ENCODE measurements at regions not wholly inside any gene's neighbourhood (a gene's known extent, or its start where the extent isn't known, plus 50 kb on each side); places are given as distances from the start of the nearest gene placed in this dataset.
"Not testable (repeated sequence)": the region's sequence is repeated elsewhere in the genome, so short reads cannot be mapped to it uniquely, and the experiment has no call there.

DNA sequence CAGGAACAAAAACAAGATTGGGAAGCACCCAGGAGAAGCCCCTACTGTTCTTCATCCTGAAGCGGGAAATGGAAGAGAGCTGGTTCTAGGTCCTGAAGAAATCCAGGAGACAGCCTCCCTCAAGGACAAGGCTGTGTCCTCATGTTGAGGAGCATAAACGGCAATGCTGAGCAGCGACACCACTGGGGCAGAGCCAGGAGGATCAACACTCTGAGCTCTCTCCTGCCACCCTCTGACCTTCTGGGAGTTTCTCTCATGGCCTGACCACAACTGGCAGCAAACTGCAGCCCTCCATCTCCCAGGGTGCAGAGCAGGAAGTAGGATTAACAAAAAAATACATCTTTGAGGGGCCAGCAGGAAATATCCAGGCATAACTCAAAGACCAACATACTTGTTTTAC is 1292.2 kb upstream of the TMEM132C start:
- no peak for DNase-seq (ENCODE audit: low read depth)

DNA sequence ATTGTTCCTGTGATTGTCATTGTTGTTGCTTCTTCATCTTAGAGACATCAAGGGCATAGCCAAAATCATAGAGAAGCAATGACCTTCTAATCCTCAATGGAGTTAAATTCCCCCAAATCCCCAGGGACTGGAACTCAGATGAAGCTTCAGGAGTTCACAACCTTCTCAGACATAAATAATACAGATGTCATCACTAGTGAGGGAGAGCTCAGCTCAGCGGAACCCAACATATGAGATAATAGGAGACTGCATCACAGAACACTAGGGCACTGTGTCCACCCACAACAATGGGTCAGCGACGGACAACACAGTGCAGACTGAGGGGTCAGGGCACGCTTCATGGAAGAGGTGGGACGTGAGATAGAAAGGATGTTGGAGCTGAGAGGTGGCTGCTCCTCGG is 1290.4 kb upstream of the TMEM132C start:
- no peak for DNase-seq (ENCODE audit: low read depth)

DNA sequence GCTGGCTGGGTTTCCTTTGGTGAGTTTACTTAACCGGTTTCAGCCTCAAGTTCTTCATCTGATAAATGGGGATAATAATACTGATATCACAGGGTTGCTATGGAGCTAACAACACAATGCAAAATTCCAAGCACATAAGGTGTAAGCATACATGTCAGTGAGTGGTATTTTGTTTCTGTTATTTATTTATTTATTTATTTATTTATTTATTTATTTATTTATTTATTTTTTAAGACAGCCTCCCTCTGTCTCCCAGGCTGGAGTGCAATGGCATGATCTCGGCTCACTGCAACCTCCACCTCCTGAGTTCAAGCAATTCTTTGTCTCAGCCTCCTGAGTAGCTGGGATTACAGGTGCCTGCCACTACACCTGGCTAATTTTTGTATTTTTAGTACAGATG is 1287.4 kb upstream of the TMEM132C start:
- DNase-seq (ENCODE audit: low read depth), result not testable (repeated sequence)

DNA sequence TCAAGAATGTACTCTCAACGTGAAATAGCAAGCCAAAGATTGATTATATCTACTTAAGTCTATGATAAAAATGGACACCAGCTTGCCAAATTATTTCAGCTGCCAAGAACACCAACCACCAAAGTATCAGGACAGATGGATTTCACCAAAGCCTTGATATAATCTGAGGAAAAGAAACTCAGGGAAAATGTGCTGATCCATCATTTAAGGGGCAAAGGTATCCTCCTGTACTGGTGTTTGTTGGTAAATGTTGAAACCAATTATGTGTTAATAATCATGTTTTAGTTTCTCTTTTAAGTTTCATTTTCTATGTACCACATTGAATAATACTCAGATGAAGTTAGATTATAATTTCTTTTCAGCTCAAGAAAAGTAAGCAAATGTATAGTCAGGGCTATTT is 1284.3 kb upstream of the TMEM132C start:
- DNase-seq (ENCODE audit: low read depth), result no peak

DNA sequence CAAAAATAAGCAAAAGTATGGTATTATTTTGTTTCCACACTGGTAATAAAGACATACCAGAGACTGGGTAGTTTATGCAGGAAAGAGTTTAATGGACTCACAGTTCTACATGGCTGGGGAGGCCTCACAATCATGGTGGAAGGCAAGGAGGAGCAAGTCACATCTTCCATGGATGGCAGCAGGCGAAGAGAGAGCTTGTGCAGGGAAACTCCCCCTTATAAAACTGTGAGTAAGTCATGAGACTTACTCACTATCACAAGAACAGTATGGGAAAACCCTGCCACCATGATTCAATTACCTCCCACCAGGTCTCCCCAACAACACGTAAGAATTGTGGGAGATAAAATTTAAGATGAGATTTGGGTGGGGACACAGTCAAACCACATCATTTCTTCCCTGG is 1283.2 kb upstream of the TMEM132C start:
- DNase-seq (ENCODE audit: low read depth), result not testable (repeated sequence)

DNA sequence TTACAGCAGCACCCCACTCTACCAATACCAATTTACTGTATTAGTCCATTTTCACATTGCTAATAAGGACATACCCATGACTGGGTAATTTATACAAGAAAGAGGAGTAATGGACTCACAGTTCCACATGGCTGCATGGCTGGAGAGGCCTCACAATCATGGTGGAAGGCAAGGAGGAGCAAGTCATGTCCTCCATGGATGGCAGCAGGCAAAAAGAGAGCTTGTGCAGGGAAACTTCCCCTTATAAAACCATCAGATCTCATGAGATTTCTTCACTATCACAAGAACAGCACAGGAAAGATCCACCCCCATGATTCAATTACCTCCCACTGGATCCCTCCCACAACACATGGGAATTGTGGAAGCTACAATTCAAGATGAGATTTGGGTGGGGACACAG is 1281.3 kb upstream of the TMEM132C start:
- not testable (repeated sequence) for DNase-seq (ENCODE audit: low read depth)

DNA sequence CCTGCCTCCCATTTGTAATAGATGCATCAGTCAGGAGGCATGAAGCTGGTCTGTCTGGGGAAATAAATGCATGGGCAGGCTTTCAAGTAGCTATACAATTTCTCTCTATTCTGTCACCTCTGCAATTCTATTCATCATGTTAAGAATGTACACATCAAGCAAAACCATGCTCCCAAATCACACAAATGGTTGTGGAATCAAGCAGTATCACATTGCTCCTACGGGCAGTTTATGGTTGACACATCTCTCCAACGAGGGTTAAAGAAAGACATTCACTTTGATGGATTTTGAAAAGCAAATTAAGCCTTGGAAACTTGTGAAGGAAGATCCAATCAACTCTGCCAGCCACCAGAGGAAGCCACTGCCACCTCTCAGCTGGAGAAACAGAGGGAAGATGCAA is 1277.4 kb upstream of the TMEM132C start:
- DNase-seq (ENCODE audit: low read depth), result no peak

DNA sequence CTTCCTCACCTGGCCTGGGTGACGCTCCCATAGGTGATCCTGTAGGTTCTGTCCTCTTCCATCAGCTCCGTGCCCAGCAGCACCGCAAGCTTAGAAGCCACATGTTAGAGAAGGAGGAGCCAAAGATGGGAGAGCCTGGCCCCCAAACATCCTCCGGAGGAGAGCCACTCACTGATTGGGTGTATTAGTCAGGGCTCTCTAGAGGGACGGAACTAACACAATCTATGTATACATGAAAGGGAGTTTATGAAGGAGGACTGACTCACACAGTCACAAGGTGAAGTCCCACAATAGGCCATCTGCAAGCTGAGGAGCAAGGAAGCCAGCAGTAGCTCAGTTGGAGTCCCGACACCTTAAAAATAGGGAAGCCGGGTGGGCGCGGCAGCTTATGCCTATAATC is 1273.1 kb upstream of the TMEM132C start:
- DNase-seq (ENCODE audit: low read depth), result no peak

DNA sequence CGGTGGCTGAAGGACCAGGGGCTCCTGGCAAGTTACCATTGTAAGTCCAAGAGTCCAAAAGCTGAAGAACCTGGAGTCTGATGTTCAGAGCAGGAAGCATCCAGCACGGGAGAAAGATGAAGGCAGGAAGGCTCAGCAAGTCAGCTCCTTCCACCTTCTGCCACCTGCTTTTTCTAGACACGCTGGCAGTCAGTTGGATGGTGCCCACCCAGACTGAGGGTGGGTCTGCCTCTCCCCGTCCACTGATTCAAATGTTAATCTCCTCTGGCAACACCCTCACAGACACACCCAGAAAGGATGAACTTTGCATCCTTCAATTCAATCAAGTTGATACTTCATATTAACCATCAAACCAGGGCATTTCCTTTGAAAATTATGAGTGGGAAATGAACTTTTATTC is 1272.4 kb upstream of the TMEM132C start:
- no peak for DNase-seq (ENCODE audit: low read depth)

DNA sequence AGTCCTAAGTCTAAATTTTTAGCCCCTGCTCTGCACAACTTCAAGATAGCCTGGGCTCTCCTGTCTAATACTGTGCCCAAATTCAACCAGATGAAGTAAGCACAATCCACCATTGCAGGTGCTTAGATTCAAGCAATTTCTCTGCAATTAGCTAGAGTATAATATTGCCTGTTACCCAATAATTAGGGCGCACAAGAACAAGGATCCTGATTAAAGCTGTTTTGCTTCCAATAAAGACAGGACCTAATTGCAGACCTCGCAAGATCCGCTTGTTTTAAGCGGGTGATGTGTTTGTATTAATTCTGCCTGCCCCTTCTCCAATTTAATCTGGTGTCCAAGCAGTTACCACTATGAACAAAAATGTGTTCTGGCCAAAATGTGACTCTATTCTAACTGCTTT is 1268.9 kb upstream of the TMEM132C start:
- DNase-seq (ENCODE audit: low read depth), result no peak

DNA sequence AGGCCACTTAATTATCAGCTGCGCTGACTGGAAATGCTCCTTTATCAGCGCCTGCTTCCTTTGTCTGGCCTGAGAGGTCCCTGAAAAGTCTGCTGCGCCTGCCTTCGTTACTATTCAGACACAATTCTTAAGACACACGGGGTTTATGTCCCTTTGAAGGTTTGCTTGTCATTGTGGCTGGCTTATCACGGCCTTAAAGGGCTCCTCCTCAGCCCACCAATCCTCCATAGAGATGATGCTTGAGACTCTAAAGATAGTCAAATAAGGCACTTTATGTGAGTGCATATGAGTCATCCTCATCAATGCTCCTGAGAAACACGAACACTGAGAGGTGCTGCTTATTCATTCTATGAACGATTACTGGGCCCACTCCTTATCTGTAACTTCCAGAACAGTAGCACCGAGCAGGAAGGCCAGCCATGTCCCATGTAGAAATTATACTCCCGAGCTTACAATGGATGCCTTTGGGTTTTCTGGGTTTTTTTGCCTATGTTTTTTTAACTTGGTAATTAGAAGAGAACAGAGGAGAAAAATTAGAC is 1268.2 kb upstream of the TMEM132C start:
- no peak for DNase-seq (ENCODE audit: low read depth)

DNA sequence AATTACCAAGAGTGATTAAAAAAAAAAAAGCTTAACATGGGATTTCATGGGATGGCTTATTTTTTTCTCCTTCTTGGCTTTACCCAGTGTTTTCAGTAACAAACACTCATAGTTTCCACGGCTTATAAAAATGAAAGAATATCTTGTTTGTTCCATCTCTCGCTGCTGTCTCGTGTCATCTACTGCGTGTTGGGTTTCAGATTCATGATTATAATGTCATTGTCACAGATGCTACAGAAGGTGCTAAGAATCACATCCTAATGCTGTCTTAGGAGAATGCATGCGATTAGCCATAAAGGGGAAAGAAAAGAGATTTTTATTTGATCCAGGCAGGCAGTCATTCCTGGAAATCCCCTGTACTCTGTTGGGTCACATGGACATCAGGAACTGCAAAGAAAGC is 1267.6 kb upstream of the TMEM132C start:
- no peak for DNase-seq (ENCODE audit: low read depth)

DNA sequence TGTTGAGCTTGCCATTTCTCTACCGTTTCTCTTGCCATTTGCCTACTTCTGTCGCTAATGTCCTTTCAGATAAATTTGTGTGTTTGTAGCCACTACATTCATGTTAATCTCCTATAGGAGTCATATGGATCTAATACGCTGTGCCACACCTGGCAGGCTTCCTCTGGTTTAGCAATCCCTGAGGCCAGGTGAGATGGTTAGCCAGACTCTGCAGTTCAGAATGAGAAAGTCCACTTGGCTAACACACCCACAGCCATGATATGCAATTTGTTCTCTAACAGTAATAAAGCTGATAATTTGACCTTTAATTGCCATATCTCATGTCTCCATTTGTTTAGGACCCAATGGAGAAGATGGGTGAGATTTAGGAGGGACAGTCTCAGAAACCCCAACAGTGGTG is 1261.6 kb upstream of the TMEM132C start:
- no peak for DNase-seq (ENCODE audit: low read depth)

DNA sequence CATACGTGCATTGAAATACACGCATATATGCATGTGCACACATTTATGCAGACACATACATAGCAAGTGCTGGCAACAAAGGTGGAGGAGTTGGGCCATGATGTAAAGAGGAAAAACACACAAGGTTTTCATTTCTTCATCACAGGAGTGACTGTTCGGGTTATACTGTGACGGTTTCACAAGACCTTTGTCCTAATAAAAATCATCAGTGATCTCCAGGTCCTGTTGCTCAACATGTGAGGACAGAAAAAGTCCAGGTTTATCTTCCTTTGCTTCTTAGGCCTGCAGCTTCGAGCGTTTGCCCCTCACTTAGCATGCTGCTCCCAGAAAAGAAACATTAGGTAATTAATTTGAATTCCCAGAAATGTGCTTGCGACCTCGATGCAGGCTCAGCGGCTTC is 1260.0 kb upstream of the TMEM132C start:
- DNase-seq (ENCODE audit: low read depth), result no peak

DNA sequence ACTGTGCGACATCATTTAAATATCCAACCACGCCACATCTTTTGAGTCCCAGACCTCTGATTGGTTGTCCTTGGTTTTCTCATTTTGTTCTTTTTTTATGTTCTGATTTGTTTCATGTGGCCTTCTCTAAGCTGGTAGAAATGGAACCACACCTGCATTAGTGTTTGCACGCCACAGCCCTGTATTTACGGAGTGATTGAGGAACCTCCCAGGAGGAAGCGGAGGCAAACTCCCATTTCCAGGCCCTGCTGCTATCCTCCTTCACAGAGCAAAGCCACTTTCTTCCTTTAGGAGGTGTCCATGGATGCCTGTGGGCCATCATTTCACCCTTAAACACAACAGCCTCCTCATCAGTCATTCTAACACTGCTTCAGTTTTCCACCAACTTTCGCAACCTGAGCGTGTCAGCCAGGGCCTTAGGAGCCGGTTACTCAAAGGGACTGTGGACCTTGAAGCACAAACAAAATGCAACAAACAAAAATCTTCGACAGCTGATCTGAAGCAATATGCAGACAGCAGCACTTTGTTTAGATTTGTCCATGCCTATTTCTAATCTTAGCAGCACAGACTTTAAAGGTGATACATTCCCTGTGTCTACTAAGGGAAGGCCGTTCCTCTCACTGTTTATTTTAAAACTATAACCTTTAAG is 1258.1 kb upstream of the TMEM132C start:
- DNase-seq (ENCODE audit: low read depth), result no peak

DNA sequence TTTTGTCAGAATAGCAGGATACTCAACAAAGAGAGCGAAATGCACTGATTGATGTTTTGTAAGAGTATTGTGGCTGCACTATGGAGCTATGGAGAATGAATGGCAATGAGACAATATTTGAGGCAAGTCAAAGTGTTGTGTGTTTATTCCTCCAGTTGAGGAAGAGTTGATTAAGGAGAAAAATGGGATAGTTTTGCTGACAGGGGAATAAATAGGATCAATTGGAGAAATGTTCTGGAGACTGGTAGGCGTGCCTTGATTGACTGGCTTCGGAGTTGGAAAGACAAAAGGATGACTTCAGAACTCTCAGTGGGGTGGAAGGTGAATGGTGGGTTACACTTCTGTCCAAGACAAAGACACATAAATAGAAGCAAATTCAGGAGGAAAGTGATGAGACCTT is 1254.9 kb upstream of the TMEM132C start:
- DNase-seq (ENCODE audit: low read depth), result no peak

DNA sequence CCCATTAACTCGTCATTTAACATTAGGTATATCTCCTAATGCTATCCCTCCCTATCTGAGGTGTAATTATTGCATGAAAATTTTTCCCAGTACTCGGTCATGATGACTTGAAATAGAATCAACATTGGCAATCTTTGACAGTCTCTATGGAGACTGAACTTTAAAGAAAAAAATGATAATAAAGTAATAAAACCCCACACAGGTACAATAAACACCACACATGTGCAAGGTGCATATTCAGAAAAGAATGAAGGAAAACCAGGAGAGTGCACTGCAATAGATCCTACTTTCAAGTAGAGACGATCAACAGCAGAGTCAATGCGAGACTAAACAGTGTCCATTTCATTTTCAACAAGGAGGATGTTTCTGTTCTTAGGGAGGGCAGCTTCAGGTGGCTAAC is 1253.8 kb upstream of the TMEM132C start:
- DNase-seq (ENCODE audit: low read depth), result no peak

DNA sequence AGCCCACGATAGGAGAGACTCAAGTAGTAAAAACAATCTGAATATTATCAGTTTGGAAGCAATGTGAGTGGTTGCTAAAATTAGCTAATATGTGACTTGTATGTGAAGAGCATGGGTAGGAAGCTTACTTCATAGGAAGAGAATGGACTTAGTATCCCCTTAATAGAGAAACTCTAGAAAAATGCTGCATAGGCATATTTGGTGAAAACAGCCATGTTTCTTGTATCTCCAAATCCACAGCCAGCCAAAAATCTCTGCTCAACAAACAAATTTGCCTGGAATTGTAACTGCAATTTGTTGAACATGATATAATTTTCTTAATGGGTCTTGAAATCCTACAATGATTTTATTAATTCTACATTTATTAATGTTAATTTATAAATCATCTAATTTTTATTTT is 1252.9 kb upstream of the TMEM132C start:
- DNase-seq (ENCODE audit: low read depth), result no peak

DNA sequence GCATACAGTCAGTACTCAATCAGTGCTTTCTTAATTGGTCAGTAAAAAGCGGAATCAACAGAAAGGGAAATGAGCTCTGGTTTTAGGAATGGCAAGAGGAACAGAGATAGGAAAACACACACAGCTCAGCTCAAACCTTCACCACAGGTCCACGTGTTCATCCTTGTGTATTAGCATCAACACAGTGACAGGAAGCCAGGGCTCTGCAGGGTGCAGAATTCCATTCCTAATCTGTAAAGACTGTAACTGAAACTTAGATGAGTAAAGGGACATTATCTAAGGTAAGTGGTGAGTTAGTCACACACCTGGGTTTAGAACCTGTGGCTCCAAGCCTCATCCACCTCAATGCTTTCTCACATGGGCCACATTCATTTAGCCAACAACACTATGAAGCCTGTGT is 1242.2 kb upstream of the TMEM132C start:
- DNase-seq (ENCODE audit: low read depth), result no peak

DNA sequence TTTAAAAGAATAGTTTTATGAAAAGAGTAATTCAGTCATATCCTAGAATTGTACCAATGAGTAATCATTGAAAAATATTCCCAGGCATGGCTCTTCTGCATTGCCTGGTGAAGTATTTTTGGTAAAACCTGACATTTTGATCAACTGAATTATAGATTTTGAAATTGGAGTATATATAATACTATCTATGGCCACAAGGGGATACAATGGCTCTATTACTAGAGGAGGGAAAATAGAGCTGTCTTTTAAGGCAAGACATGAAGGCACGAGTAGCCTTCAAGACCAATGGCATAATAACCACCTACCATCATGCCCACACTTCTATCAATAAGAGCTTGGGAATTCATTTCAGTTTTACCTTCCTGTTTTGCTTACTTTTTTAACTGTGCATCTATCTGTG is 1241.4 kb upstream of the TMEM132C start:
- no peak for DNase-seq (ENCODE audit: low read depth)

DNA sequence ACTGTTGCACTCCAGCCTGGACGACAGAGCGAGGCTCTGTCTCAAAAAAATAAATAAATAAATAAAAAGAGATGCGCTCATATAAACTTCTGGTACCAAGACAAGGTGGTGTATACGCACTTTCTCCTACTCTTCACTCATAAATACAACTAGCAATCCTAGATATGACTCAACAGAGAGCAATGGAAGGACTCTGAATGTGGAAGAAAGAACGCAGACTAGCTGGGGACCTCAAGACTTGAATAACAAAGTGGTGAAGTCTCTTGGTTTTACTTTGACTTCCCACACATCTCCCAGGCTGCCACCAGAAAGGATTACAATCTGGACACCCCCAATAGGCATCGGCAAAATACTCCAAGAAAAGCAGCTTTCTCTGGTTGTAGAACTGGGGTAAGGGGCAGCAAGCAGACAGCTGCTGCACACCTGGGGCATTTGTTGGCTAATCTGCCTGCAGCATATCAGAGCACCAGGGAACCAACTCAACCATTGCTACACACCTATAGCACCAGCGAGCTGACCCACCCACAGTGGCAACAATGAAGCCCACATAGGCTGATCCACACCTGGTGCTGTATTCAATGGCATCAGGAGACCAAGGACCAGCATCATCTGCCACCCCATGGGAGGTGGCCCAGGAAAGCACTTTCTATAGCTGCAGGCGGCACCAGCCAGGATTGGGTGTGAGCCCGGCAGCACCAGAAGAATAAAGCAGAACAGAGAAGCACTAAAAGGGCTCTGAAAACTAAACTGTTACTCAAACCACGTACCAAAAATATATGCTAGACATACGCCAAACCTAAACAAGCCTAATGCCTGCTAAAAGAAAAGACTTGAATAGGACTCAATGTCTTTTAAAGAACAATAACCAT is 1231.7 kb upstream of the TMEM132C start:
- DNase-seq (ENCODE audit: low read depth), result no peak

DNA sequence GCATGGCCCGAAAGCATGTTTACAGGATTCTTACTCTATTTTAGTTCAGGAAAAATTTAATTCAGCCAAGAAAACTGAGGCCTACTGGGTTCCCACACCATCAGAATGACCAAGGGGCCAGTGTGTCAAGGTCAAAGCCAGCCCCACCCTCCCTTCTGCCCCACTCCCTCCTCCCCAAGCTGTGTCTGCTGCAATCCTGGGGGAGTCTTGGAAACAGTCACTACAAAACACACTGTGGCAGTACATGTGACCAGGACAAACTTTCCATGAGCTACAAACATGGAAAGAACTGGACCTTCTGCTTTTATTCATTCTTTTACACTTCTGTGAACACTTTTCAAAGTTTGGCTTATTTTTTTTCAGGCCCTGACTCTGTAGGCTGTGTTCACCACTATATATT is 1228.8 kb upstream of the TMEM132C start:
- no peak for DNase-seq (ENCODE audit: low read depth)

DNA sequence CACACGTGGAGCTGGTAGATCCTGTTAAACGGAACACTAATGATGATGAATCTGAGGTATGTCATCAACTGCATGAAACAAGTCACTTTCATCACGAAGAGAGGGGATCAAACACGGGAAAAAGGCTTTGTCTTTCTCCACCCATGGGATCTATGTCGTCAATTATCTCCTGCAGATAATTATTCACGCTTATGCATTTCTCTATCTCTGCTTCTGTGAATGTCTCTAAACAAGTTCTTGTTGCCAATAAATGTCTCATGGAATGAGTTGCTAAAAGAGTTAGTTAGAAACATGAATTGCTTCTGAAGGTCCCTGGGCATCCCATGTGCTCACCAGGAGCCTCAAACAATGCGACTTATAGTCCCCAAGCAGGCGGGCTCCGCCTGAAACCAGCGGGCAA is 1228.2 kb upstream of the TMEM132C start:
- DNase-seq (ENCODE audit: low read depth), result no peak

All from GM04504 (cell line).